Type B pancreatic cell (in vitro differentiated cells): ENCODE measurements at regions not wholly inside any gene's neighbourhood (a gene's known extent, or its start where the extent isn't known, plus 50 kb on each side); places are given as distances from the start of the nearest gene placed in this dataset.

Source experiments
- DNase-seq: peaks from one replicate; pipeline ENCODE4 v3.0.0; 2021; ENCODE audit warnings: mixed read lengths; ENCODE audit not compliant: unreplicated experiment; ENCODE audit errors: extremely low spot score
- H3K27ac Mint-ChIP-seq: 2 replicates; pipeline ENCODE4 v1.8.0; 2021; ENCODE audit warnings: mild to moderate bottlenecking, mixed read lengths
- H3K27me3 Mint-ChIP-seq: 2 replicates; pipeline ENCODE4 v1.8.0; 2021; ENCODE audit warnings: mixed read lengths
- H3K36me3 Mint-ChIP-seq: 2 replicates; pipeline ENCODE4 v1.8.0; 2021; ENCODE audit warnings: mixed read lengths
- H3K4me1 Mint-ChIP-seq: one replicate; pipeline ENCODE4 v1.8.0; 2021; ENCODE audit warnings: mixed read lengths; ENCODE audit not compliant: unreplicated experiment
- H3K4me3 Mint-ChIP-seq: 2 replicates; pipeline ENCODE4 v1.8.0; 2021; ENCODE audit warnings: mild to moderate bottlenecking, mixed read lengths
- H3K9me3 Mint-ChIP-seq: 2 replicates; pipeline ENCODE4 v1.8.0; 2021; ENCODE audit warnings: mixed read lengths
- TF ChIP-seq, protein P1 (sequence below): fragments of 200-600 bp; sonication (generic); conservative IDR thresholded peaks from 2 replicates; pipeline ENCODE4 v1.5.0; 2021; ENCODE audit warnings: antibody characterized with exemption, mild to moderate bottlenecking

DNA sequence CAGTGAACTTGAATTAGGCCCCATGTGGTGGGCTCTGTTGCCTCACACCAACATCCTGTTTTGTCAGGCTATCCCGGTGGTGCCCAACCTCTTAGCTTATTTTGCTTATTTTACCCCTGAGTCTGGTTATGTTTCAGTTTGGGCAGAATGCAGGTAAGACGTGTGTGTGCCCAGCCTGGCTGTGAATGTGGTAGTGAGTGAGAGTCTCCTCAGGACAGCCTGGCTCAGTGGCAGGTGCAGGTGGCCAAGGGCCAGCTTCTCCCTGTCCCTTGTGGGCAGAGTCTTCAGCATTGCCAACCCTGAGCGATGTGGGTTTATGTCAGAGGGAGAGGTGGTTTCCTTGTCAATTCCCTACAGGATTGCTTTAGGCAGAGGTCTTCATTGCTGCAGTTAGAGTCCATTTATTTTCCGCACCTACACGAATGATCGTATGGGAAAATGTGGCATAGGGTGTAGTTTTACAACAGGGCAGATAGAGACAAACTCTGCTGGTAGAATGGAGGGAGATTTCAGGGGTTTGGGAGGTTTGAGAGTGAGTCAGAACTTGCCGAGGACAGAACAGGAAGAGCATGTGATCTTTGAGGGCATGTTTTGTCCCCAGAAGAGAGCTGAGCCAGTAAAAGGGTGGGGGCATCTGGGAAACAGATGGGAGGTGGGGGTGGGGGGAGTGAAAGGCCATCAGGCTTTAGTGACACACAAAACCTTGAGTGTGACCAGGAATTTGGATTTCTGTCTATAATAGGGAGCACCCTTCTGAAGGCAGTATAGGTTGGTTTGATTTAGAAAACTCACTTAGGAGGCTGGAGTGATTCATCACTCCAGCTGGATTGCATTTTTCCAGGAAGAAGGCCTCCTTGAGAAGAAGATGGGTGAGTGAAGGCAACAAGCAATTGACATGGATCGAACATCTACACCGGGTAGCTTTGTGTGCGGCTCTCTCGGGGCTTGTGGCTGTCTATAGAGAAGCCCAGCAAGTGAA, 156.2 kb upstream of the CELF4 start:
- Mint-ChIP-seq H3K27ac (no peak overlapping the region), H3K4me3 (no peak overlapping the region), H3K9me3 (no peaks in the 10 kb centered on the region), H3K36me3 (no peaks in the 10 kb centered on the region), H3K4me1 (no peaks in the 10 kb centered on the region), H3K27me3 (peaks cover 4% of the 10 kb centered on the region)
- DNase-seq = no peak
- TF ChIP-seq, protein P1, sequence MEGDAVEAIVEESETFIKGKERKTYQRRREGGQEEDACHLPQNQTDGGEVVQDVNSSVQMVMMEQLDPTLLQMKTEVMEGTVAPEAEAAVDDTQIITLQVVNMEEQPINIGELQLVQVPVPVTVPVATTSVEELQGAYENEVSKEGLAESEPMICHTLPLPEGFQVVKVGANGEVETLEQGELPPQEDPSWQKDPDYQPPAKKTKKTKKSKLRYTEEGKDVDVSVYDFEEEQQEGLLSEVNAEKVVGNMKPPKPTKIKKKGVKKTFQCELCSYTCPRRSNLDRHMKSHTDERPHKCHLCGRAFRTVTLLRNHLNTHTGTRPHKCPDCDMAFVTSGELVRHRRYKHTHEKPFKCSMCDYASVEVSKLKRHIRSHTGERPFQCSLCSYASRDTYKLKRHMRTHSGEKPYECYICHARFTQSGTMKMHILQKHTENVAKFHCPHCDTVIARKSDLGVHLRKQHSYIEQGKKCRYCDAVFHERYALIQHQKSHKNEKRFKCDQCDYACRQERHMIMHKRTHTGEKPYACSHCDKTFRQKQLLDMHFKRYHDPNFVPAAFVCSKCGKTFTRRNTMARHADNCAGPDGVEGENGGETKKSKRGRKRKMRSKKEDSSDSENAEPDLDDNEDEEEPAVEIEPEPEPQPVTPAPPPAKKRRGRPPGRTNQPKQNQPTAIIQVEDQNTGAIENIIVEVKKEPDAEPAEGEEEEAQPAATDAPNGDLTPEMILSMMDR = no peak

DNA sequence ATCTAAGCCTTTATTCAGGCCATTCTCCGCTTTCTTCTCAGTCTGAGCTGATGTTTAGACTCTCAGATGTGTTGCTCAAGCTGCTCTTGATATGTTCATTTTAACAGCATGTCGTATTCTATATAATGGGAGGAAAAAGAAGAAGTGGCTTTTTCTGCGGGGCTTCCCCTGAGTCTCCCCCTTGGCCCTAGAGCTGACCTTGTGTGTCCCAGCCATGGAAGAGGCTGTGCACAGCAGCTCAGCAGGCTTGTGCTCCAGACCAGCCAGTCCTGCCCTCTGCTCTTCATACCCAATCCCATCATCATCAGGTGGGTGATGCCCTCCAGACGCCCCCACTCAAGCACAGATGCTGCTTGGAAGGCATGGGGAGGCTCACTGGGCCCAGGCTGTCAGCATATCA, 155.1 kb upstream of the CELF4 start:
- H3K36me3 Mint-ChIP-seq = no peaks in the 10 kb centered on the region
- no peak overlapping the region for H3K4me3 Mint-ChIP-seq
- no peak overlapping the region for H3K27ac Mint-ChIP-seq
- no peak for DNase-seq
- TF ChIP-seq, protein P1 = no peak
- H3K27me3 Mint-ChIP-seq = peaks cover 4% of the 10 kb centered on the region
- H3K9me3 Mint-ChIP-seq = no peaks in the 10 kb centered on the region
- no peaks in the 10 kb centered on the region for H3K4me1 Mint-ChIP-seq

DNA sequence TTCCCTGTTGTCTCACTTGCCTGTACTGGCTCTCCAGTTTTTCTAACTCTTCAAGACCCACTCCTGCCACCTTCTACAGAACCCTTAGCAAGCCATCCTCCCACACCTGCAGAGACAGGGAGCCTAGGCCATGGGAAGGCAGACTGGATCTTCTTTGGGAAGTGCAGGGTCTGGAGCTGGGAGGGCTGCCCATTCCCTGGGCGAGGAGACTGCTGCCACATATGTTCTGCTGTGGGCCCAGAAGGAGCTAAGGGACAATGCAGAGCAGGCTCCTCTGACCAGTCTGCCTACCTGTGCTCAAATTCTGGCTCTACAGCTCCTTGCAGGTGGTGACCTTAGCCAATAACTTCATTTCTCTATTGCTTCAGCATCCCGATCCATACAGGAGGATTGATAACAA, 152.1 kb upstream of the CELF4 start:
- Mint-ChIP-seq H3K4me1 (peaks cover 5% of the 10 kb centered on the region), H3K36me3 (no peaks in the 10 kb centered on the region), H3K4me3 (no peak overlapping the region), H3K27ac (no peak overlapping the region), H3K27me3 (peaks cover 4% of the 10 kb centered on the region), H3K9me3 (no peaks in the 10 kb centered on the region)
- DNase-seq = no peak
- TF ChIP-seq, protein P1 = no peak

DNA sequence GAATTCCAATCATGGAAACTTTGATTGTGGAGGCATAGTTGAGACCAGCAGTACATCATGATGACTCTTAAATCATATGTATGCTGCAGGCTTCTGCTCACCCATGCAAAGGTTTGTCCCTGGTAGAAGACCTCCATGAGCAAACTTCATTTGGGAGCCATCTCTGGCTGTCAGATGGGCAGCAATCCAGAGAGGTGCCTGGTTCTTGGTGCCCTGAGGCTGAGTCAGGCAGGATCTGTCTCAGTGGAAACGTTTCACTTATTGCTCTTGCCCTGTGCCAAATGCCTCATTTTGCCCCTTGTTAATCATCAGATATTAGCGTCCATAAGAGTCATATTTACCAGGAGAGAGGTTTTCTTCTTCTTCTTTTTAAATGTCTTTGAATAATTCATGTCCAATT, 151.5 kb upstream of the CELF4 start:
- TF ChIP-seq, protein P1 = no peak
- H3K9me3 Mint-ChIP-seq = no peaks in the 10 kb centered on the region

DNA sequence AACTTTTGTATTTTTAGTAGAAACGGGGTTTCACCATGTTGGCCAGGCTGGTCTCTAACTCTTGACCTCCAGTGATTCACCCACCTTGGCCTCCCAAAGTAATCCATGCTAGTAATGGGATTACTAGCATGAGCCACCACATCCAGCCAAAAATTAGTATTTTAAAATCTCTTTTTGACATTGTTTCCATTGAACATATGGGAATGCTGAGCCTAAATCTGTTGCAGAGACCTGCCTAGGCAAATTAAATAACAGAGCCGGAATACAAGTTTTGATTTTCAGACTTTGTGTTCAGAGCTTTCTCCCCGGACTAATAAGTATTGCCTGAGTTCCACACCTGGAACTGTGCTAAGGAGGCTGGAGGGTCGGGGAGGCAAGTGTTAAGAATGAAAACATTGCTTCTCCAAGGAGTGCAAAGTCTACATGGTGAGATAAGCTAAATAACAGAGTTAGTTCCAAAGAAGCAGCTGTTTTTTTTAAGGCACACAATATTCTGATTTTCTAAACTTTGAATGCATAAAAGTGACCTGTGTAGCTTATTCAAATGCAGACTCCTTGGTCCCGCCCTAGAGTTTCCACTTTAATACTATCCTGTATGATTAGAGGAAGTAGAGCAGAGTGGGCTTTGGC, 150.6 kb upstream of the CELF4 start:
- Mint-ChIP-seq H3K27me3 (no peaks in the 10 kb centered on the region), H3K9me3 (no peaks in the 10 kb centered on the region)

More for the DNA sequence above, 151.5 kb upstream of the CELF4 start:
- Mint-ChIP-seq H3K27ac (no peak overlapping the region), H3K36me3 (no peaks in the 10 kb centered on the region), H3K27me3 (peaks cover 4% of the 10 kb centered on the region), H3K4me1 (peaks cover 5% of the 10 kb centered on the region), H3K4me3 (no peak overlapping the region)
- DNase-seq = no peak

More for the DNA sequence above, 150.6 kb upstream of the CELF4 start:
- H3K36me3 Mint-ChIP-seq = no peaks in the 10 kb centered on the region
- H3K4me3 Mint-ChIP-seq = no peak overlapping the region
- no peak for DNase-seq
- H3K4me1 Mint-ChIP-seq = peaks cover 5% of the 10 kb centered on the region
- TF ChIP-seq, protein P1 = no peak
- no peak overlapping the region for H3K27ac Mint-ChIP-seq
